ENCODE measurements at regions not wholly inside any gene's neighbourhood (a gene's known extent, or its start where the extent isn't known, plus 50 kb on each side); places are given as distances from the start of the nearest gene placed in this dataset.
A peak's percentile ranks its signal among the peaks of the same experiment; 100 is the strongest.

- DNase-seq (ENCODE audit: low spot score) = no peak
These were observed 609.5 kb upstream of the UBE2E2 start for GRCh38 chr3:22593638-22594037.

- no peak for DNase-seq (ENCODE audit: low spot score)
These were observed 608.1 kb upstream of the UBE2E2 start for GRCh38 chr3:22594990-22595389.

- DNase-seq (ENCODE audit: low spot score) = no peak
These were observed 596.7 kb upstream of the UBE2E2 start for GRCh38 chr3:22606461-22606860.

GRCh38 chr3:22606938-22607337 is 596.2 kb upstream of the UBE2E2 start:
- DNase-seq (ENCODE audit: low spot score) = no peak

DNA sequence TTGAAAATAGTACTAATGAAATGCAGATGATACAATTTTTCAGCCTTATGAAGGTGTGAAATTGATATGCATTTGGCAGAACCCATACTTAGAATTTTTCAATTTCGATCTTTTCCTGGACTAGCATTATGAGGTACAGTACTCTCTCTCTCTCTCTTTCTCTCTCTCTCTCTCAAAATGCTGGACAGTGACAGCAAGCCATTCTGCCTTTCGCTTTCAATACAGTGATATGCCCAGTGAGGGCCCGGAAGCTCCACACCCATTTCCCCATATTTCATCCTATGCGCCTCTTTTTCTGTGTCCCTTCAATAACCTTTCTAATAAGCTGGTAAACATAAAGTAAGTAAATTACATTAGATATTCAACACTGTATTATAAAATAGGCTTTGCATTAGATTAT is 595.0 kb upstream of the UBE2E2 start:
- DNase-seq (ENCODE audit: low spot score) = no peak

GRCh38 chr3:22608721-22609120 is 594.4 kb upstream of the UBE2E2 start:
- DNase-seq (ENCODE audit: low spot score) = no peak

DNA sequence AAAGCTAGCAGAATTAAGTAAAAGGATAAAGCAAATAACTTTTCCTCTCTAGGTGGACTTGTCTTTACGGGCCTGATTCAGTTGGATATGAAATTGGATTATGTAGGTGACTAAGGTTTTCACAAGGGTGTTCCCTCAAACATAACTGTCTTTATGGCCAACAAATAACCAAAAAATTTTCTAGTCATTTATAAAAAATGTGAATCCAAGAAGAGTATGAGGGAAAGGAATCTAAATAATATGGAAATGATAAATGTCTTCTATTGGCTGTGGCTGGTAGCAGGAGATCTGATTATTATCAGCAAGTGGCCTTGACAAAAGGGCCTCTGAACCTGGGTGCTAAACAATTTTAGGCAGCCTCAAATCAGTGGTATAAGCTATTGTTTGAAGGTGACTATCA is 594.0 kb upstream of the UBE2E2 start:
- no peak for DNase-seq (ENCODE audit: low spot score)

DNA sequence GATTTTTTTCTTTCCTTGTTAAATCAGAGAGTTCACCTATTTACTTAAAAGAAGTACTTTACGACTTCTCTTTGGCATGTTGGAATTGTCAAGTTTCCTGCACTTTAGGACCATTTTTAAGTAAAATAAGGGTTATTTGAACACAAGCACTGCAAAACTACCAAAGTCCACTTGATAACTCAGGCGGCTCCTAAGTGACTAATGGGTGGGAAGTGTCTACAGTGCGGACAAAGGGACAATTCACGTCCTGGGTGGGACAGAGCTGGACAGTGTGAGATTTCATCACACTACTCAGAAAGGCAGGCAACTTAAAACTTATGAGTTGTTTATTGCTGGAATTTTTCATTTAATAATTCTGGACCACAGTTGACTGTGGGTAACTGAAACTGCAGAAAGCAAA is 590.2 kb upstream of the UBE2E2 start:
- no peak for DNase-seq (ENCODE audit: low spot score)

DNA sequence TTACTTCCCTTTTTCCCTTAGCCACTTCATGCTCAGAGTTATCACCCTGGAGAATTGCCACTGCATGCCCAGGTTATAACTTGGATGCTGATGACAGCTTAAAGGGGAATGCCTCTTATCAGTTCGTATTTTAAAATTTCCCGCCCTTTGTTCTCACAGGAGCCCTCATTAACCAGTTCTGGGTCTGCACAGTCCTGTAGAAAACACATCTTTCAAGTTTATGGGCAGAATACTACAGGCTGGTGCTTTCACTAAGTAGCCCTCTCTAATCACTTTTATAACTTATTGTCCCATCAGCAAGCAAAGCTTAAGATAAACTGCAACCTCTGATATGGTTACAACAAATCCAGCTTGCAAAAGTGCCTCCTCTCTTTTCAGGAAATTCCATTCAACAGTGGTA is 587.3 kb upstream of the UBE2E2 start:
- no peak for DNase-seq (ENCODE audit: low spot score)

DNA sequence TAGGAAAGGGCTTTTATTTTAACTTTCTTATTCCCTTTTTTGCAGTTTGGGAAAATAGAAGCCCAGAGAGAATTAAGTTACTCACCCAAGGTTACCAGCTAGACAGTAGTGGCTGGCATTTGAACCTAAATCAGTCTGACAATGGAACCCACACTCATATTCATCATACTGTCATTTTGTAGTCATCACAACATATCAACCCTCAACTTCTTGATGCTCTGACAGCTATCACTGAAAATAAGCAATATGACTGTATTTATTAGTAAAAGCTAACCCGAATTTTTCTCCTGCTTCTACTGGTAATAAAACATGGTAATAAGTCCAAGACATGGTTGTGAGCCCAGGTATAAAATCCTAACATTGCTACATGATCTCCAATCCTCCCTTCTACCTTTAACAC is 585.8 kb upstream of the UBE2E2 start:
- DNase-seq (ENCODE audit: low spot score) = no peak

GRCh38 chr3:22620498-22620897 is 582.6 kb upstream of the UBE2E2 start:
- no peak for DNase-seq (ENCODE audit: low spot score)

DNA sequence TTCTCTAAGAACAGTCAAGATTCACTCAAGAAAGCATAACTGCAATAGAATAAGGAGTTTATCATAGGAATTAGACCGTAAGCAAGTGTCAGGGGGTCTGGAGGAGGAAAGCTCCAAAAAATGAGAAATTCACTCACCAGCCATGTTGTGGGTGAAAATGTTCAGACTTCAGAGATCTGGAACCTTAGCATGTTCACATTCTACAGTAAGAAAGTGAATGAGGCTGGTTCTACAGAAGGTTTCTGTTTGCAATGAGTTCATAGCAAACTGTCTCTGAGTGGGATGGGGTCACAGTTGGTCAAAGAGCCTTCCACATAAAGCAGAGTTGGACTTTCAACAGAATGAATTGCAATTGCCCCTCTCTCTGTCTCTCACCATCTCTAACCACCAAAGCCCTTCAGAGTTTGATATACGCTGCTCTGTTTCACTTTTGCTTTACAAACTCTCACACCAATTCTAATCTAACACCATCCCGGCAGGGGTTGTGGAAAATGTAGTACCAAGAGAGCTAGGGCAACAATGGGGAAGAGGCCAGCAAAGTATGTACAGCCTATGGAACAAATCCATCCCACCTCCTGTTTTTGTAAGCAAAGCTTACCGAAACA is 581.8 kb upstream of the UBE2E2 start:
- DNase-seq (ENCODE audit: low spot score) = no peak

DNA sequence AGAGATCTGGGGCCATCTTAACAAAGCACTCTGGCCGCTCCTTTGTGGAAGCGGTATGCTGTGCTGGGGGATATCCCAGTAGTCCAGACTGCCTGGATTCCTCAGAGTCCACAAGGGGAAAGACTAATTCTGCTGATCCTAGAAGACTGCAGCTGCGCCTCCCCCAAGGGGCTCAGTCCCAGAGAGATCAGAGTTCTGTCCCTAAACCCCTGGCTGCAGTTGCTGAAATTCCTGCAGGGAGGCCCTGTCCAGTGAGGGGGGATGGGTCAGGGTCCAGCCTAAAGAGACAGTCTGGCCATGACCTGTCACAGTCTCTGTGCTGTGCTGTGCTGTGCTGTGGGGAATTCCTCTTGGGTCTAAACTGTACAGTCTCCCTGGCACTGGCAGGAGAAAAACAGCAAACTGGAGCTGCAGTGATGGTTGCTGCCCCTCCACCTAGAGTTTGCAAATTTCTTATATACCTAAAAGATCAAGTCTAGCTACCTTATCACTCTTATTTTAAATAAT is 575.1 kb upstream of the UBE2E2 start:
- DNase-seq (ENCODE audit: low spot score) = no peak

- no peak for DNase-seq (ENCODE audit: low spot score)
These were observed 570.6 kb upstream of the UBE2E2 start for GRCh38 chr3:22632536-22632935.

- DNase-seq (ENCODE audit: low spot score) = no peak
These were observed 568.7 kb upstream of the UBE2E2 start for GRCh38 chr3:22634433-22634832.

GRCh38 chr3:22659651-22660475 is 543.3 kb upstream of the UBE2E2 start:
- no peak for DNase-seq (ENCODE audit: low spot score)

DNA sequence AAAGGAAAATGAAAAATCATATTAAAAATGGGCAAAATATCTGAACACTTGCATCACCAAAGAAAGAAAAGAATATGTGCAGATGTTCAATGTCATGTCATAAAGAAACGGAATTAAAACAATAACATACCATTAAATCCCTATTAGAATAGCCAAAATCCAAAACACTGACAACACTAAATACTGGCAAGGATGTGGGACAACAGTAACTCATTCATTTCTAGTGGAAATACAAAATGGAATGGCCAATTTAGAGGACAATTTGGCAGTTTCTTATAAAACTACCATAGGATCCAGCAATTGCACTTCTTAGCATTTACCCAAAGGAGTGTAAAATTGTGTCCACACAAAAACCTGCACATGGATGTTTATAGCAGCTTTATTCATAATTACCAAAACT is 542.5 kb upstream of the UBE2E2 start:
- no peak for DNase-seq (ENCODE audit: low spot score)

DNA sequence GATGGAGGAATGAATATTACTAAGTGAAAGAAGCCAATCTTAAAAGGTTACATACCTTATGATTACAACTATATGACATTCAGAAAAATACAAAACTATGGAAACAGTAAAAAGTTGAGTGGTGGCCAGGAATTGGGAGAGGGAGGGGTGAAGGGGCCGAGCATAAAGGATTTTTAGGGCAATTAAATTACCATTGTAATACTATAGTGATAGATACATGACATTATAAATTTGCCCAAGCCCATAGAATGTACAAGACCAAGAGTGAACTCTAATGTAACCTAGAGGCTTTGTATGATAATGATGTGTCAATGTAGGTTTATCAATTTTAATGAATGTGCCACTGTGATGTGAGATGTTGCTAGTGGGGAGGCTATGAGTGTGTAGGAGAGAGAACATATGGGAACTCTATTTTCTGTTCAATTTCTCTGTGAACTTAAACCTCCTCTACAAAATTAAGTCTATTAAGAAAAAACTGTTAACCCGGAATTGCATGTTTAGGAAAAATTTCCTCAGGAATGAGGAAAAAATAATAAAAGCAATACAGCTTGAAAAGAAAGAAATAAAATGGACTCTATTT is 541.9 kb upstream of the UBE2E2 start:
- no peak for DNase-seq (ENCODE audit: low spot score)

- no peak for DNase-seq (ENCODE audit: low spot score)
These were observed 537.6 kb upstream of the UBE2E2 start for GRCh38 chr3:22665528-22665927.

GRCh38 chr3:22666736-22667135 is 536.4 kb upstream of the UBE2E2 start:
- DNase-seq (ENCODE audit: low spot score) = no peak

- DNase-seq (ENCODE audit: low spot score) = no peak
These were observed 531.3 kb upstream of the UBE2E2 start for GRCh38 chr3:22671848-22672247.

DNA sequence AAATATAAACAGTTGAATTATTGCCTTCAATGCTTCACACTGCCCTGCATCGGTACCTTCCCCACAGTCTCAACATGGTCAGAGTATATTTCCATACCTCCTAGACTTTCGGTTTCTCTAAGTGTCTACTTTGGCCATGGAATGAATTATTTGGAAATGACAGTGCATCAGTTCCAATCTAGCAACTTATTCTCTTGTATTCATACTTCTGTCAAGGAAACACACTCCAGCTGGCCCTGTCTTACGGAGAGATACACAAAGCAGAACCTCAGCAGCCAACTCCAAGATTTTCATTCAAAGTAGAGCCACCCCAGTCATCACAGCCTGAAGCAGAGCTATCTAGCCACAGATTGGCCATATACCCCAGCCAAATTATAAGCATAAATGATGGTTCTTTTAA is 518.4 kb upstream of the UBE2E2 start:
- no peak for DNase-seq (ENCODE audit: low spot score)

- peak; percentile 3 for DNase-seq (ENCODE audit: low spot score)
These were observed 517.5 kb upstream of the UBE2E2 start for GRCh38 chr3:22685597-22685996.
